ENCODE measurements at regions not wholly inside any gene's neighbourhood (a gene's known extent, or its start where the extent isn't known, plus 50 kb on each side); places are given as distances from the start of the nearest gene placed in this dataset.
A peak's percentile ranks its signal among the peaks of the same experiment; 100 is the strongest.

- no peak for DNase-seq
Observed at GRCh38 chr2:134189009-134189720, 64.7 kb upstream of the MGAT5 start.

GRCh38 chr2:134190062-134190806 lies 63.6 kb upstream of the MGAT5 start:
- no peak for DNase-seq

GRCh38 chr2:134190807-134191203 lies 63.1 kb upstream of the MGAT5 start:
- DNase-seq, result no peak

GRCh38 chr2:134191835-134192234 lies 62.0 kb upstream of the MGAT5 start:
- no peak for DNase-seq

- no peak for DNase-seq
Observed at GRCh38 chr2:134193006-134193405, 60.9 kb upstream of the MGAT5 start.

GRCh38 chr2:134194519-134194918 lies 59.4 kb upstream of the MGAT5 start:
- no peak for DNase-seq

- no peak for DNase-seq
Observed at GRCh38 chr2:134195341-134195740, 58.5 kb upstream of the MGAT5 start.

- DNase-seq, result no peak
Observed at GRCh38 chr2:134197445-134197844, 56.4 kb upstream of the MGAT5 start.

GRCh38 chr2:134198006-134198634 lies 55.8 kb upstream of the MGAT5 start:
- DNase-seq, result no peak

- no peak for DNase-seq
Observed at GRCh38 chr2:134199123-134199522, 54.7 kb upstream of the MGAT5 start.

- DNase-seq, result no peak
Observed at GRCh38 chr2:134200036-134200618, 53.7 kb upstream of the MGAT5 start.

GRCh38 chr2:134201533-134201932 lies 52.3 kb upstream of the MGAT5 start:
- DNase-seq, result no peak

GRCh38 chr2:134202371-134202770 lies 51.5 kb upstream of the MGAT5 start:
- DNase-seq, result peak; percentile 3

- DNase-seq, result no peak
Observed at GRCh38 chr2:134203175-134203574, 50.7 kb upstream of the MGAT5 start.

Data from T1000 (cell line).